HG03432 (cell line): ENCODE measurements at regions not wholly inside any gene's neighbourhood (a gene's known extent, or its start where the extent isn't known, plus 50 kb on each side); places are given as distances from the start of the nearest gene placed in this dataset.
"Not testable (repeated sequence)": the region's sequence is repeated elsewhere in the genome, so short reads cannot be mapped to it uniquely, and the experiment has no call there.

ENCODE experiments used
- ATAC-seq: cut with Tn5 transposase; IDR thresholded peaks from one replicate; pipeline ENCODE4 v1.9.1; 2021; ENCODE audit warnings: mild to moderate bottlenecking, moderate library complexity; ENCODE audit not compliant: unreplicated experiment

DNA sequence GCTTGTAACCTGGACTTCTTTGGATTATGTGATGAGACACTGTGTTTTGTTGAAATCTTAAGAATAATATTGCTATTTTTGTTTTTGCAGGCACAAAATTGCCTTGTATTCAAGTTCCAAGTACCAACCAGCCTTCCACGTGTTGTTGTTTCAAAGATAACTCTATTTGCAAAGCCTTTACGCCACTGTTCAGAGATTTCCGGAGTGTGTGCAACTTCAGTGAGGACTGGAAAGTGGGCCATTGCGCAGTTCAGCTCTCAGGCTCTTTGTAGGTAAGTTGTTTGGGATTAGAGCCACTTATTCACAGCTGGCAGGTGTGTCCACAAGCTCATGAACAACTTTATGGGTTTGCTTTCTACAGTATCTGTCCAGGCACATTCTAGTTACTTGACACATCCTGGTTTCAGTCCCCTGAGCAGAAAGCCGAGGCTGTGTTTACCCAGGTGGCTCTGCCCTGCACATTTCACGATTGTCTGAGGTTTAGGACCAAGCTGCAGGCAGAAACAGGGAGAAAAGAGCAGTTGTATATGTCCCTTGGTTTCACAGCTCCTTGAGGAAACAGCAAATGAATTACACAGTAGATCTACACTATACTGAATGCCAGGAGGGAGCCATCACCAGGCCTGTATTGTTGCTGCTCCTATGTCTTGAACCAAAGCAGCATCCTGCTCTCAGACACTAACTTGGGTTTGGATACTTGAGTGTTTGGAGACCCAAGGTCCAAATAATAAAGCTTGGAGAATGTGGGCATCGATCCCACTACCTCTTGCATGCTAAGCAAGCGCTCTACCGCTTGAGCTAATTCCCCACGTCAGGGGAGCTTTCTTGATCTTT, 136.1 kb upstream of the ZNF322 start:
- ATAC-seq = not testable (repeated sequence)

DNA sequence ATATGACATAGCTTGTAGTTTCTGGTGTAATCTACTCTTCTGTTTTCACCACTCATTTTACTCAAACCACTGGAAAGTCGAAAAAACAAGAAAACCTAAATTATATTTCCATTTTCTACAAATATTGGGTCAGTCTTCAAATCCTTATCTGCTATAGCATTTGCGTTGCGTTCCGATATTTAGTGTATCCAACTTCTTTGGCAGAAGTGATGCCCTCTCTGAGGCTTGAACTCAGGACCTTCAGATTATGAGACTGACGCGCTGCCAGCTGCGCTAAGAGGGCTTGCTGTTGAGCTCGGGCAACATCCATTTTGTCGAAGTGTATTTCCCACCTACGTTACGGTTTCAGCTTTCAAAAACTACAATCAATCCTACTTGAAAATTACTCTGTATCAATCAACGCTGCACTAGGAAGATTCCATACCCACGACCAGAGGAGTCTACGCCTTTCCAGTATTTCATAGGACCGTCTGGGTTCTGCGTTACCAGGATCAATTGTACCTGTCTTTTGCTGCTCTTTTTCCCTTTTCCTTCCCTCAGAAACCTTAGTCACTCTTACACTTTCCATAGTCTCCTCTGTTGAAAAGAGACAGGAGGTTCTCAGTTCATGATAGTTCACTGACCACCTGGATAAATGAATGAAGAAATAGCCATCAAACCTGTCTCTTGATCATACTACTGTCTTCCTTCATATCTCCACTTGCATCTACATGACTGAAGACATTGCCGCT, 140.5 kb upstream of the ZNF322 start:
- not testable (repeated sequence) for ATAC-seq

DNA sequence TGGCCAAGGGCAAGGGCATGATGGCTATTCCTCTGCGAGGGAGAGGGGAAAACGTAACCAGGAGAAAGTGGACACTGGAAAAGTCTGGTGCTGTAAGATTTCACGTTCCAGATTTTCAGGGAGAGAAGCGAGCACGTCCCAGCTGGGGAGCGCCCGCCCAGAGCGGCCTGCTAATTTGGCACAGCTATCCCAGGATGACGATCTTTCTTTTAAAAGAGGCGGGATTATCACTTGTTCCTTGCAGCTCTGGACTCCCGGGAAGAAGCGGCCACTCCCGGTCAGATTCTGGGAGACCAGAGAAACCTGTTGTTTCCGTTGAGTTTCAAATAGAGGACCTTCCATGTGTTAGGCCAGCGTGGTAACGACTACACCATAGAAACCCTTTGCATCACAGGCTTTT, 144.2 kb upstream of the ZNF322 start:
- ATAC-seq = not testable (repeated sequence)

DNA sequence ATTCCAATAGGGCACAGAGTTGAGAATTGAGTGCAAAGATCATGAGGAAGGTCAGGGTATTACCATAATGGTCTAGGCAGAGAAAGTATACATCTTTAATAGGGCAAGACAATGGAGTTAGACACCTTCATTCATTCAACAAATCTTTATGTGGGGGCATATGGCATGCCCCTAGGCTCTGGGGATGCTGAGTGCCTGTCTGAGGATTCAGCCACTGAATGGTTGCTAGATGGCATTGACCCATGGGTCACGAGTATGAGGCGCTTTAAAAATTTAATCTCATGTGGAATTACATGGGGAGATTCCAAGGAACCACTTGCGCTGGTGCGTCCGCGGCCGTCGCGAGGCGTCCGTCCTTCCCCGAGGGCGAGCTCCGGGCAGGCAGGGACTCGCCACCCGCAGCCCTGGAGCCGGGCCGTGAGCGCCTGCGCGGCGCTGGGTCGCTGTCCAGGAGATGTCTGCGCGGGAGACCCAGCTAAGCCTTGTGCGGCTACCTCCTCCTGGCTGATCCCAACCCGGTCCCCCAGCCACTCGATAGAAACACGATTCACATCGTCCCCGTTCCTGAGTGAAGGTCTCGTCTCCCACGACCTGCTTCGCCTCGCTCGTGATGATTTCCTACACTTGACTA, 152.1 kb upstream of the ZNF322 start:
- not testable (repeated sequence) for ATAC-seq

DNA sequence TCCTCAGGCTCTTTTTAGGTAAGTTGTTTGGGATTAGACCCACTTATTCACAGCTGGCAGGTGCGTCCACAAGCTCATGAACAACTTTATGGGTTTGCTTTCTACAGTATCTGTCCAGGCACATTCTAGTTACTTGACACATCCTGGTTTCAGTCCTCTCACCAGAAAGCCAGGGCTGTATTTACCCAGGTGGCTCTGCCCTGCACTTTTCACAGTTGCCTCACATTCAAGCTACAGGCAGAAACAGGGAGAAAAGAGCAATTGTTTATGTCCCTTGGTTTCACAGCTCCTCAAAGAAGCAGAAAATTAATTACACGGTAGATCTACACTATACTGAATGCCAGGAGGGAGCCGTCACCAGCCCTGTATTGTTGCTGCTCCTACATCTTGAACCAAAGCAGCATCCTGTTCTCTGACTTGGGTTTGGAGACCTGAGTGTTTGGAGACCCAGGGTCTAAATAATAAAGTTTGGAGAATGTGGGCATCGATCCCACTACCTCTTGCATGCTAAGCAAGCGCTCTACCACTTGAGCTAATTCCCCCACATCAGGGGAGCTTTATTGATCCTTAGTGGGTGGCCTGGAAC, 159.2 kb upstream of the ZNF322 start:
- not testable (repeated sequence) for ATAC-seq

DNA sequence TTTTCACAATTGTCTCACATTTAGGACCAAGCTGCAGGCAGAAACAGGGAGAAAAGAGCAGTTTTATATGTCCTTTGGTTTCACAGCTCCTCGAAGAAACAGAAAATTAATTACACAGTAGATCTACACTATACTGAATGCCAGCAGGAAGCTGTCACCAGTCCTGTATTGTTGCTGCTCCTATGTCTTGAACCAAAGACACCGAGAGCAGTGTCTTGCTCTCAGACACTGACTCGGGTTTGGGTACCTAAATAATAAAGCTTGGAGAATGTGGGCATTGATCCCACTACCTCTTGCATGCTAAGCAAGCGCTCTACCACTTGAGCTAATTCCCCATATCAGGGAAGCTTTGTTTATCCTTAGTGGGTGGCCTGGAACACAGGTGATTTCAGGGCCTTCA, 168.4 kb upstream of the ZNF322 start:
- not testable (repeated sequence) for ATAC-seq

DNA sequence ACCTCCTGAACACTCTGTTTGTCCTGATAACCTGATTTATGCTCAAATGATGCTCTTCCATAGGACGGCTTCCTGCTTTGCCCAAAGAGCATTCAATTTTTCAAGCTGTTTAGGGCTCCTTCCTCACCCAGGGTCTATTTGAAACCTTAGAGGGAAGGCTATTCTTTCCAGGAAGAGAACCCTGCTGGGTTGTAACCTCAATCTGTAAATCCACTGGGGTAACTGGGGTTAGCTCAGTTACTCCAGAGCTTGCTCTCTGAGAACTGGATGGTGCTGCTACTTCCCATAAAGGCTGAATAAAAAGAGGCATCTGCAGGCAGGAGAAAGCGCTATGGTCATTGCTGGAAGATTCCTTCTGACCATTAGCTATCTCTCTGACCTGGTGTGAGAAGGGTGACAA, 169.9 kb upstream of the ZNF322 start:
- not testable (repeated sequence) for ATAC-seq

DNA sequence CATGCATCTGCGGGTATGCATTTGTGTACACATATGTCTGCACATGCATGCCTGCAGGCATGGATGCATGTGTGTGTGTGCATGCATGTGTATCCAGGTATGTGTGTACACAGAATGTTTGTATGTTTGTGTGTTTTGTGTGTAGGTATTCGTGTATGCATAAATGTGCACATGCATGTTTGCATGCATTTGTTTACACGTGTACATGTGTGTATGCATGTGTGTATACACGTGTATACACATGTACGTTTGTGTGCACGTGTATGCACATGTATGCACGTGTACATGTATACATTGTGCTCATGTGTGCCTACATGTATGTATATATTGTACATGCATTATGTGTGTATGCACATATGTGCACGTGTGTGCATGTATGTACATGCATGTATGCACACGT, 171.4 kb upstream of the ZNF322 start:
- not testable (repeated sequence) for ATAC-seq

DNA sequence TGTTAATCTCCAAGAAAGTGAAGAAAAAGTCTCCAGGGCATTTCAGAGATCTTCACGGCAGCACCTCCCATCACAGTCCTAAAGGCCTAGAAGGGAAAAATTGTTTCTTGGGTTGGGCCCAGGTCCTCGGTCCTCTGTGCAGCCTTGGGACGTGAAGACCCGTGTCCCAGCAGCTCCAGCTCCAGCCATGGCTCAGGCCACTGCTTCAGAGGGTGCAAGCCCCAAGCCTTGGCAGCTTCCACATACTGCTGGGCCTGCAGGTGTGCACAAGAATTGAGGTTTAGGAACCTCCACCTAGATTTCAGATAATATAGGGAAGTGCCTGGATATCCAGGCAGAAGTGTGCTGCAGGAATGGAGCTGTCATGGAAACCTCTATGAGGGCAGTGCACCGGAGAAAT, 176.2 kb upstream of the ZNF322 start:
- ATAC-seq = not testable (repeated sequence)

DNA sequence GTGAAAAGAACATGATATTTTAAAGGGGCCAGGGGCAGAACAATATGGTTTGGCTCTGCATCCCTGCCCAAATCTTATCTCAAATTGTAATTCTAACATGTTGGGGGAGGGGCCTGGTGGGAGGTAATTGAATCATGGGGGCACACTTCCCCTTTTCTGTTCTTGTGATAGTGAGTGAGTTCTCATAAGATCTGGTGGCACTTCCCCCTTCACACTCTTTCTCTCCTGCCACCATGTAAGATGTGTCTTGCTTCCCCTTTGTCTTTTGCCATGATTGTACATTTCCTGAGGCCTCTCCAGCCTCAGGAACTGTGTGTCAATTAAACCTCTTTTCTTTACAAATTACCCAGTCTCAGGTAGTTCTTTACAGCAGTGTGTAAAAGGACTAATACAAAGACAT, 177.1 kb upstream of the ZNF322 start:
- not testable (repeated sequence) for ATAC-seq

DNA sequence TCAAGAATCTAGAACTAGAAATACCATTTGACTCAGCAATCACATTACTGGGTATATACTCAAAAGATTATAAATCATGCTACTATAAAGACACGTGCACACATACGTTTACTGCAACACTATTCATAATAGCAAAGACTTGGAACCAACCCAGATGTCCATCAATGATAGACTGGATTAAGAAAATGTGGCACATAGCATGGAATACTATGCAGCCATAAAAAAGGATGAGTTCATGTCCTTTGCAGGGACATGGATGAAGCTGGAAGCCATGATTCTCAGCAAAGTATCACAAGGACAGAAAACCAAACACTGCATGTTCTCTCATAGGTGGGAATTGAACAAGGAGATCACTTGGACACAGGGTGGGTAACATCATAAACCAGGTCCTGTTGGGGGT, 185.3 kb upstream of the ZNF322 start:
- ATAC-seq = not testable (repeated sequence)

DNA sequence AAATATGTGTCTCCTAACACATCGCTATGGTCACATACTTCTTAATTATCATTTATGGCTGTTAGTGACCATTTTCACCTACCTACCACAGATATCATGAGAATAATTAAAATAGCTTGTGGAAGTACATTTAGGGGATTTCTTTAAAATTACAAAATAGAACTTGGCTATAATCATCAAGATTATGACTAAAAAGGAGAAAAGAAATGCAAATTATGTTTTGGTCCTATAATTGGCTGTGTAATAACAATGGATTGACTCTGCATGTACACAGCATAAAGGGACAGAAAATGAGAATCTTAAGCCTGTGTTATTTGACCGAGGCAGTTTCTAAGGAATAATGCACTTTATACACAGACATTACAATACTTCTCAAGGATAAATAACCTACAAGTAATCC, 197.7 kb upstream of the ZNF322 start:
- ATAC-seq = peak; percentile 64

DNA sequence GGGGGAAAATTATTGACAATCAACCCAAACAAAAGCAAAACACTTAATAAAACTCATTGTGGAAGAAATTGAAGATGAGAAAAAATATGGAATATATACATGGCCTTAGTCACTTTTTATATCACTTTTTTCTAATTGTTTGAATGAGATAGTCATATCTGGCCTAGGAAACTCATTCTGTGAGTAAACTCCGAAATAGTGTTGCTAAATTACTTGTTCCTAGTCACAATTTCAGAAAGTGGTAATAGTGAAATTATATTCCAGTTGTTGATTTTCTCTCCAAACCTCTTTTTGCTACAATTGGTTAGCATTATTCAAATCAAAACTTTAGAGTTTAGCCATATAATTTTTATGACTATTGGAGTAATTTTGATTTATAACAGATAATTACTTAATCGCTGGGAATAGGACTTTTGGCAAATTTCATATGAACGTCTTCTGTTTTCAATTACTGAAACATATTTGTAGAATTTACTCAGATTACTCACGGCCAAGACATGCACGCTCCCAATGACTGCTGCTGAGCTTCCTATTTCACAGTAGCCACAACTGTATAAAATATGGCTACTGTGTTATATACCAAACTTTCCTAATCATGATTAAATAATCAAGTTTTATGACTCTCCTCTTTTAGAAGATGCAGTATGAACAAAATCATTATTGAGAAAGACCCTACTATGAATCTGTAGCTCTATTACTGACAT, 199.7 kb upstream of the ZNF322 start:
- ATAC-seq = not testable (repeated sequence)

DNA sequence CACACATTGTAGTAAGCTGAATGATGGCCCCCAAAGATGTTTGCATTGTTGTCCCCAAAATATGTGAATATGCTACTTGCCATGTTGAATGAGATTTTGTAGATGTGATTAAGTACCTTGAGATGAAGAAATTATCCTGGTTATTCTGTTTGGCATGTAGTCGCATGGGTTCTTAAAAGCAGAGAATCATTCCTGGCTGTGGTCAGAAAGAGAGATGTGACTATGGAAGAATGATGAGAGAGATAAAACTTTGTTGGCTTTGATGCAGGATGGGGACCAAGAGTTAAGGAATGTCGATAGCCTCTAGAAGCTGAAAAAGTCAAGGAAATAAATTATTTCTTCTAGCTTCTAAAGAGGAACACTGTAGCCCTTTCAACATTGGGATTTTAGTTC, 200.2 kb upstream of the ZNF322 start:
- not testable (repeated sequence) for ATAC-seq

DNA sequence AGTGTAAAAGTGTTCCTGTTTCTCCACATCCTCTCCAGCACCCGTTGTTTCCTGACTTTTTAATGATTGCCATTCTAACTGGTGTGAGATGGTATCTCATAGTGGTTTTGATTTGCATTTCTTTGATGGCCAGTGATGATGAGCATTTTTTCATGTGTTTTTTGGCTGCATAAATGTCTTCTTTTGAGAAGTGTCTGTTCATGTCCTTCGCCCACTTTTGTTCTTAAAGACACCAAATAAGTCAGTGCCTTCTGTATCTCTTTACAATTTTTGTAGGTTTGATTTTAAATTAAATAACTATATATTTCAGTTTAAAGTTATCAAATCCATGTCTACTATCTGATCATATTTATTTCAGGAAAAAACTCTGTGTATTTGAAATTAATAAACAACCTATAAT, 202.4 kb upstream of the ZNF322 start:
- ATAC-seq = not testable (repeated sequence)

DNA sequence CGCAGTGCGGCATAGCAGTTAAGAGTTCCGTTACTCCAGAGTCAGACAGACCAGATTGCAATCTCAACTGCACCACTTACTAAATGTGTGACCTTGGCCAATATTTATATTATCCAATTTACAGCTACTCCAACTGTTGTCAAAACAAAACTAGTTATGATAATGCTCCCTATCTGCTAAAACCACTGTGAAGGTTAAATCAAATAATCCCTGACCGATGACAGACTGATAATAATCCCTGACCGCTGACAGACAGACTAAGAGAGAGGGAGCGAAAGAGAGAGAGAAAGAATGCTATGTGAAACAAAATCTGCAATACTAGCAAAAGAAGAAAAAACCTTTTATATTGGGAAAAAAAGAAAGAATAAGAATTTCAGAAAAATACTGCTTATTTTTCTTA, 204.1 kb upstream of the ZNF322 start:
- ATAC-seq = not testable (repeated sequence)

DNA sequence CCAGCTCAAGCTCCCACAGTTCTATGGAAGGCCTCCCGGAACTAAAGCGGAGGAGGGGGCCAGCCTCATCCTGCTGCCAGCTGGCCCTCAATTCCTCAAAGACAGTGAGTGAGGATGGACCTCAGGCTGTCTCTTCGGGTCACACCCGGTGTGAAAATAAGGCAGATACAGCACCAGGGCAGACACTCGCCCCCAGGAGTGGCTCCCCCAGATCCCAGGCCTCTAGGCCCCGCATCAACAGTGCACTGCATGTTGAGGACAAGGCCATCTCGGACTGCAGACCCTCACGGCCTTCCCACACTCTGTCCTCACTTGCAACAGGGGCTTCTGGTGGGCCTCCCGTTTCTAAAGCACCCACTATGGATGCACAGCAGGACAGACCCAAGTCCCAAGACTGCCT, 239.2 kb upstream of the ZNF322 start:
- ATAC-seq = not testable (repeated sequence)

DNA sequence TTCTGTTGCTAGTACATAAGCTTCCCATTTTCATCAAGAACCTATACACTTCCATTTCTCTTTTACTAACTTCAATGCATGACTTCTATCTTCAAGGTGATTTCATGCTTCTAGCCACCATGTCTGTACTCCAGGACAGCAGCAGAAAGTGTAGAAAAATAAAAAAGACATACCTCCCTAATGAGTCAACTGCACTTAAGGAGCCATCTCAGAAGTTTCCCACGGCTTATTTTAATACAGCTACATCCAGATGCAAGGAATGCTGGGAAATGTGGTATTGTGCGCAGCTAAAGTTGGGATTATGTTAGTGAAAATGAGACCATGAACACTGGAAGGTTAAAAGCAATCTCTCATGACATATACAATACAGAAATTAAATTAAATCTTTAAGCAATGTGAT, 264.7 kb upstream of the ZNF322 start:
- not testable (repeated sequence) for ATAC-seq

DNA sequence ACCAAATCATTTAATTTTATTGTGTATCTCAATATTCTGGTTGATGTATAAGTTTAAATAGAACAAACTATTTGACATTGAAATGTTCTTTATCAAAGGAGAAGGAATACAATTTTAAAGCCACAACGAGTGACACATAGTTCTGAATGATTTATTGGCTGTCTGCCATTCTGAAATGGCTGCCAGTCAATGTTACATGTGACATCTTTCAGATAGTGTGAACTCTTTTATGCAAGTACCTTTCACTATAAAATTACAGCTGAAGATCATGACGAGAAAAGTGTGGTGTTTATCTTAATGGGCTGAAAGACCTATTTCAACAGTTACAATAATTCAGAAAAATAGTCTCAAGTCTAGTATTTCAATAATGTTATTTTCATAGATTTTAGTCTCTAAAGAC, 268.6 kb upstream of the ZNF322 start:
- not testable (repeated sequence) for ATAC-seq

DNA sequence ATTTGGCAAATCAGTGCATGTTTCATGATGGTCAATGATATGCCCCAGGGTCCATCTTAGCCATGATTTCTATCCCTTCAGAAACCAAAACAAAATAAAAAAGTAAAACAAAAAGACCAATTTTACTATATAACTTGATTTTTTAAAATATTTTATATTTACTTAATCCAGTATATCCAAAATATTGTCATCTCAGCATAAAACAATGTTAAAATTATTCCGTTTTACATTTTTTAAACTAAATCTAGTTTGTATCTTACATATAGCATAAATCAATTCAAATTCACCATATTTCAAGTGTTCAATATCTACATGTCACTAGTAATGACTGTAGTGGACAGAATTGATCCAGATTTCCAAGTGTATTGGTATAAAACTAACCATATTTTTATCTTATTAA, 277.7 kb upstream of the ZNF322 start:
- not testable (repeated sequence) for ATAC-seq

DNA sequence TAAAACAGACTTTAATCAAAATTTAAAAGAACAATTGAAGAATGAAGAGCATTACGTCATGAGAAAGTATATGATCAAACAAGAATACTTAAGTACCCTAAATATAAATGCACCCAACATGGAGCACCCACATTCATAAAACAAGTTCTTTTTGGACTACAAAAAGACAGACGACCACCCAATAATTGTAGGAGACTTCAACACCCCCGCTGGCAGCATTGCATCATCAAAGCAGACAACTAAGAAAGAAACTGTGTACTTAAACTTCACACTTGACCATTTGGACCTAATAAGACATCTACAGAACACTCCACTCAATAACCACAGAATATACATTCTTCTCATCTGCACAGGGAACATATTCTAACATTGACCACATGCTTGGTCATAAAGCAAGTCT, 291.7 kb upstream of the ZNF322 start:
- ATAC-seq = not testable (repeated sequence)
